ENCODE measurements at regions not wholly inside any gene's neighbourhood (a gene's known extent, or its start where the extent isn't known, plus 50 kb on each side); places are given as distances from the start of the nearest gene placed in this dataset.

- no peak for DNase-seq
- Mint-ChIP-seq H3K4me1 (peaks cover 5% of the 10 kb centered on the region), H3K36me3 (ENCODE audit: low read depth) (no peaks in the 10 kb centered on the region), H3K27me3 (peaks cover 10% of the 10 kb centered on the region), H3K4me3 (no peak overlapping the region), H3K27ac (no peak overlapping the region), H3K9me3 (no peaks in the 10 kb centered on the region)
- ATAC-seq (ENCODE audit: low read depth), result no peak
- intact Hi-C loops (cut with micrococcal nuclease), result no loop called here
- POLR2A ChIA-PET, result no interaction called here
- TF ChIP-seq, protein P1, sequence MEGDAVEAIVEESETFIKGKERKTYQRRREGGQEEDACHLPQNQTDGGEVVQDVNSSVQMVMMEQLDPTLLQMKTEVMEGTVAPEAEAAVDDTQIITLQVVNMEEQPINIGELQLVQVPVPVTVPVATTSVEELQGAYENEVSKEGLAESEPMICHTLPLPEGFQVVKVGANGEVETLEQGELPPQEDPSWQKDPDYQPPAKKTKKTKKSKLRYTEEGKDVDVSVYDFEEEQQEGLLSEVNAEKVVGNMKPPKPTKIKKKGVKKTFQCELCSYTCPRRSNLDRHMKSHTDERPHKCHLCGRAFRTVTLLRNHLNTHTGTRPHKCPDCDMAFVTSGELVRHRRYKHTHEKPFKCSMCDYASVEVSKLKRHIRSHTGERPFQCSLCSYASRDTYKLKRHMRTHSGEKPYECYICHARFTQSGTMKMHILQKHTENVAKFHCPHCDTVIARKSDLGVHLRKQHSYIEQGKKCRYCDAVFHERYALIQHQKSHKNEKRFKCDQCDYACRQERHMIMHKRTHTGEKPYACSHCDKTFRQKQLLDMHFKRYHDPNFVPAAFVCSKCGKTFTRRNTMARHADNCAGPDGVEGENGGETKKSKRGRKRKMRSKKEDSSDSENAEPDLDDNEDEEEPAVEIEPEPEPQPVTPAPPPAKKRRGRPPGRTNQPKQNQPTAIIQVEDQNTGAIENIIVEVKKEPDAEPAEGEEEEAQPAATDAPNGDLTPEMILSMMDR (IDR thresholded peaks at IDR 0.05), result no peak
- CTCF ChIA-PET, result no interaction called here
Measured at GRCh38 chr18:24915547-24915946, 436.4 kb downstream of the ZNF521 start.

DNA sequence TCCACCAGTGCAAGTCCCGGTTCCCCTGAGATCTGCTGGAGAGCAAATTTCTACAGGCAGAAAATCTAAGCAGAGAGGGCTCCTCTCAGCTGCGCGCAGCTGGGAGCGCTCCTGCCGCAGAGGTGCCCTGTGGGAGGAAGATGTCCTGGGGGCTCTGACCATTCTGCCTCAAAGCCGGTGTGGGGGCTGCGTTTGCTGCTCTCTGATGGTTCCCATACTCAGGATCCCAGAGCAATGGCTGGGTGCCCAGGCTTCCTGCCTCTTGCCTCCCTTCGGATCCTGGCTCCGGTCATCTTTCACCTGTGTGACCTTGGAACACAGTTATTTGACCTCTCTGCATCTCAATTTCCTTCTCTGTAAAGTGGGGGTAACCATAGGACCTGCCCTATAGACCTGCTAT, 434.2 kb downstream of the ZNF521 start:
- ChIA-PET CTCF (no interaction called here), POLR2A (no interaction called here)
- intact Hi-C loops (cut with micrococcal nuclease), result no loop called here
- DNase-seq, result no peak
- ATAC-seq (ENCODE audit: low read depth), result no peak
- Mint-ChIP-seq H3K27me3 (peaks cover 9% of the 10 kb centered on the region), H3K36me3 (ENCODE audit: low read depth) (no peaks in the 10 kb centered on the region), H3K4me3 (no peak overlapping the region), H3K4me1 (peaks cover 24% of the 10 kb centered on the region), H3K27ac (no peak overlapping the region), H3K9me3 (no peaks in the 10 kb centered on the region)
- TF ChIP-seq, protein P1 (IDR thresholded peaks at IDR 0.05), result no peak

DNA sequence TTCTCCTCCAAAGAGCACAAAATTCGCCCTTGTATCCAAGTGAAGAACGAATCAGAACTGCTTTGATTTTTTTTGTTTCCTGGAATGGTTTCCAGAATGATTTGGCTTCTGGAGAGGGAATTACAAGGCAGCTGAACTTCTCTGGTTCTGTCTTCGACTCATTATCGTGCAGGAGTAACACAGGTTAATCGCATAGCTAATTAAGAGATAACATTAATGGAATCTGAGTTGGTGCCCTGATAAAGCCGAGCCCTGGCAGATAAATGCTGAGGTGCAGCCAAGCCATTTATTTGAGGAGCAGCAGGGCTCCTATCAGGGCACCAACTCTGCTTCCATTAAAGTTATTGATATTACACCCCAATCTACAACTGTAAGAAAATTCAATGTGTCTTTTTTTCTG, 433.7 kb downstream of the ZNF521 start:
- ChIA-PET CTCF (no interaction called here), POLR2A (no interaction called here)
- peaks cover 9% of the 10 kb centered on the region for H3K27me3 Mint-ChIP-seq
- peaks cover 29% of the 10 kb centered on the region for H3K4me1 Mint-ChIP-seq
- ATAC-seq (ENCODE audit: low read depth) (no peak), DNase-seq (no peak)
- intact Hi-C loops (cut with micrococcal nuclease), result no loop called here
- no peak overlapping the region for H3K27ac Mint-ChIP-seq
- no peaks in the 10 kb centered on the region for H3K36me3 Mint-ChIP-seq (ENCODE audit: low read depth)
- H3K9me3 Mint-ChIP-seq, result no peaks in the 10 kb centered on the region
- TF ChIP-seq, protein P1 (IDR thresholded peaks at IDR 0.05), result no peak
- H3K4me3 Mint-ChIP-seq, result no peak overlapping the region

DNA sequence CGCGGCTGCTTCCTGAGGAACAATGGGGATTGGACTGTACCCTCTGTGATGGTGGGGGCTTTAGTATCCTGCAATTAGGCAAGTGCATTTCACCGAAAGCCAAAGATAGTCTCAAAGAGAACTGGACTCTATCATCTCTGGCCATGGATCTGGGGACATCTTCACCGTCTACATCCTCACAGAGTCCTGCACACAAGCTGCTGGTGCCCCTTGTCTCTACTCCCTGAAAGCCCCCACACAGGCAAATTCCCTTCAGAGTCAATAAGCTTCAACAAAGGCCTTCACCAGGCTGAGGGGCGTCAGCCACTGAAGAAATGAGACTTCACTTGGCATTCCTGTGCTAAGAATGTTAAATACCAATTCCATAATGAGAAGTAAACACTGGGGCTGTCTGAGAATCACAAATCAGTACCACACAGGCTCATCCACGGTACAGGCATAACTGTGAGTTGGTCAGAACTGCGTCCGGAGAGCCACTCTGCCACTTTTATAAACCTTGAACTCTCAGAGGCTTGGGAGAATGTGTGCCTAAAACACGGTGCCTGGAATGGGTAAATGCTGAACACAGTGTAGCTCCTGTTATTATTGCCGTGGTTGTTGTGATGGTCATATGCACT, 432.7 kb downstream of the ZNF521 start:
- Mint-ChIP-seq H3K36me3 (ENCODE audit: low read depth) (no peaks in the 10 kb centered on the region), H3K9me3 (no peaks in the 10 kb centered on the region), H3K4me3 (no peak overlapping the region), H3K27ac (no peak overlapping the region), H3K27me3 (peaks cover 9% of the 10 kb centered on the region), H3K4me1 (peaks cover 39% of the 10 kb centered on the region)
- intact Hi-C loops (cut with micrococcal nuclease), result no loop called here
- TF ChIP-seq, protein P1 (IDR thresholded peaks at IDR 0.05), result no peak
- CTCF ChIA-PET, result no interaction called here
- DNase-seq (no peak), ATAC-seq (ENCODE audit: low read depth) (no peak)
- POLR2A ChIA-PET, result no interaction called here

- ATAC-seq (ENCODE audit: low read depth), result no peak
- Mint-ChIP-seq H3K4me1 (peaks cover 66% of the 10 kb centered on the region), H3K36me3 (ENCODE audit: low read depth) (no peaks in the 10 kb centered on the region), H3K9me3 (no peaks in the 10 kb centered on the region), H3K4me3 (peak overlapping the region; percentile 66), H3K27ac (peak overlapping the region; percentile 71), H3K27me3 (no peaks in the 10 kb centered on the region)
- POLR2A ChIA-PET, result no interaction called here
- CTCF ChIA-PET, result no interaction called here
- TF ChIP-seq, protein P1 (IDR thresholded peaks at IDR 0.05), result no peak
- no peak for DNase-seq
- intact Hi-C loops (cut with micrococcal nuclease), result no loop called here
Measured at GRCh38 chr18:24922491-24922890, 429.5 kb downstream of the ZNF521 start.

Measured in activated B cell treated with CpG ODN at 0.5 μM for 24 hours (primary cell).